Heart left ventricle (tissue), 13 donors: ENCODE measurements at regions not wholly inside any gene's neighbourhood (a gene's known extent, or its start where the extent isn't known, plus 50 kb on each side); places are given as distances from the start of the nearest gene placed in this dataset.

ENCODE experiments used
- POLR2A ChIP-seq, 2 donors: fragments of 450-650 bp; IDR thresholded peaks; one replicate each; pipeline ENCODE4 v1.6.1; 2017; ENCODE audit warnings: antibody characterized with exemption in 2 of 2, mild to moderate bottlenecking in 2 of 2, moderate library complexity in 2 of 2
- TF ChIP-seq, protein P1 (sequence below), 12 donors: fragments of 200-600 bp; sonication (generic) in 4 of 12; IDR thresholded peaks; one replicate each; pipeline versions ENCODE4 v1.5.0 to v1.8.0; 2018 to 2022; ENCODE audit warnings: antibody characterized with exemption in 12 of 12, mild to moderate bottlenecking in 5 of 12
- donor health status: ischemic (EF 13 %, LVEDD 7.1; RV severe dilation, severe dysfunction).
- donor health status: DM: no; HTN: yes; CAD: no.
- donor health status: DM: no; HTN: no; CAD: no.
- donor health status: ischemic (EF 25% LVEDD 6.9; RV normal size, moderate dysfunction).
- donor health status: ischemic (EF 25% LVEDD 5.7; RV mildly dilated, moderate dysfunction).
- donor health status: ischemic (EF 35%, LVEDD 5.7; RV mildly dilated, moderate dysfunction).
- donor health status: nonischemic (EF 11% LVEDD 7.7; RV severe dilation, severe dysfunction).
- donor health status: DM: yes; HTN: yes; CAD: no.
- donor health status: PGD.
- donor health status: ischemic (EF 29% LVEDD 5.4; RV normal size, mild dysfunction).
- donor health status: nonischemic (EF 23%, LVEDD 6.1; RV moderate dilation, normal function).

DNA sequence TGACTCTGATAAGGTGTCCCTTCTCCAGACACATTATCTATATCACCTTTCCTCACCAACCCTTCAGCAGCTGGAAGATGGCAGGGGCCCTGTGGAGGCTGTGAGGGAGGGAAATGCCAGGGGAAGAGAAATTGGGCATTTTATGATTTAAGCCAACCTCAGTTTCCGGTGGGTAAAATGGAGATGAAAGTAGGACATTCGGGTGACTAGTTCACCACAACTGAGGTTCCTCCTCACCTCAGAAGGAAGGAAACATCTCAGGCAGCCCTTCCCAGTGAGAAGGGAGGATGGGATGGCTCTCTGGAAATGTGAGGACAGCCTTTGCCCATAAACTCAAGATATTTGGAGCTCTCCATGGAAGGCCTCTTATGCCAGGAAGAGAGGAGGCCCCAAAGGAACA is 251.5 kb downstream of the MID1IP1 start:
- TF ChIP-seq, protein P1, sequence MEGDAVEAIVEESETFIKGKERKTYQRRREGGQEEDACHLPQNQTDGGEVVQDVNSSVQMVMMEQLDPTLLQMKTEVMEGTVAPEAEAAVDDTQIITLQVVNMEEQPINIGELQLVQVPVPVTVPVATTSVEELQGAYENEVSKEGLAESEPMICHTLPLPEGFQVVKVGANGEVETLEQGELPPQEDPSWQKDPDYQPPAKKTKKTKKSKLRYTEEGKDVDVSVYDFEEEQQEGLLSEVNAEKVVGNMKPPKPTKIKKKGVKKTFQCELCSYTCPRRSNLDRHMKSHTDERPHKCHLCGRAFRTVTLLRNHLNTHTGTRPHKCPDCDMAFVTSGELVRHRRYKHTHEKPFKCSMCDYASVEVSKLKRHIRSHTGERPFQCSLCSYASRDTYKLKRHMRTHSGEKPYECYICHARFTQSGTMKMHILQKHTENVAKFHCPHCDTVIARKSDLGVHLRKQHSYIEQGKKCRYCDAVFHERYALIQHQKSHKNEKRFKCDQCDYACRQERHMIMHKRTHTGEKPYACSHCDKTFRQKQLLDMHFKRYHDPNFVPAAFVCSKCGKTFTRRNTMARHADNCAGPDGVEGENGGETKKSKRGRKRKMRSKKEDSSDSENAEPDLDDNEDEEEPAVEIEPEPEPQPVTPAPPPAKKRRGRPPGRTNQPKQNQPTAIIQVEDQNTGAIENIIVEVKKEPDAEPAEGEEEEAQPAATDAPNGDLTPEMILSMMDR (IDR thresholded peaks at IDR 0.05): no peak
- TF ChIP-seq POLR2A (IDR thresholded peaks at IDR 0.05): no peak
